ENCODE measurements at regions not wholly inside any gene's neighbourhood (a gene's known extent, or its start where the extent isn't known, plus 50 kb on each side); places are given as distances from the start of the nearest gene placed in this dataset.
A peak's percentile ranks its signal among the peaks of the same experiment; 100 is the strongest.

DNA sequence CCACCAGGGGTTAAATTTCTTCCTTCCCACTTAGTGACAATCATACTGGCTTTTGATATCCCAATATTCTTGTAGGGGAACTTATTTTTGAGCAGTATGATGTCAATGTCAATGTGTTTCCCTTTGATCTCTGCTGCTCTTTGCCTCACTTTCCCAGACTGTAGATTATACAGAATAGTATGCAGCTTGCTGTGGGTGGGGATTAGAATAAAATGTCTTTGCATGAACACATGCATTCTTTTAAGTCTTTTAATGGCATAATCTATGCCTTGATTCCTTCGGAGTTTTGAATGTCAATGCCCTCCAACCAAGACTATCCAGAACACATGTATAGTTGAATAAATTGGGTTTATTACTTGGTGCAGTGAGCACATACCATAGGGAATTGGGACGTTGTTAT, 125.5 kb downstream of the IL20RB start:
- peaks cover 17% of the 10 kb centered on the region for H3K27me3 ChIP-seq
- H3K4me3 ChIP-seq = no peak overlapping the region
- no peaks in the 10 kb centered on the region for H3K36me3 ChIP-seq
- no peak overlapping the region for H3K27ac ChIP-seq
- TF ChIP-seq, protein P1, sequence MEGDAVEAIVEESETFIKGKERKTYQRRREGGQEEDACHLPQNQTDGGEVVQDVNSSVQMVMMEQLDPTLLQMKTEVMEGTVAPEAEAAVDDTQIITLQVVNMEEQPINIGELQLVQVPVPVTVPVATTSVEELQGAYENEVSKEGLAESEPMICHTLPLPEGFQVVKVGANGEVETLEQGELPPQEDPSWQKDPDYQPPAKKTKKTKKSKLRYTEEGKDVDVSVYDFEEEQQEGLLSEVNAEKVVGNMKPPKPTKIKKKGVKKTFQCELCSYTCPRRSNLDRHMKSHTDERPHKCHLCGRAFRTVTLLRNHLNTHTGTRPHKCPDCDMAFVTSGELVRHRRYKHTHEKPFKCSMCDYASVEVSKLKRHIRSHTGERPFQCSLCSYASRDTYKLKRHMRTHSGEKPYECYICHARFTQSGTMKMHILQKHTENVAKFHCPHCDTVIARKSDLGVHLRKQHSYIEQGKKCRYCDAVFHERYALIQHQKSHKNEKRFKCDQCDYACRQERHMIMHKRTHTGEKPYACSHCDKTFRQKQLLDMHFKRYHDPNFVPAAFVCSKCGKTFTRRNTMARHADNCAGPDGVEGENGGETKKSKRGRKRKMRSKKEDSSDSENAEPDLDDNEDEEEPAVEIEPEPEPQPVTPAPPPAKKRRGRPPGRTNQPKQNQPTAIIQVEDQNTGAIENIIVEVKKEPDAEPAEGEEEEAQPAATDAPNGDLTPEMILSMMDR (IDR thresholded peaks at IDR 0.05) = no peak
- no peak for TF ChIP-seq POLR2AphosphoS5 (IDR thresholded peaks at IDR 0.05)
- TF ChIP-seq POLR2A (IDR thresholded peaks at IDR 0.05) = no peak
- no peak for TF ChIP-seq EP300 (IDR thresholded peaks at IDR 0.05)
- no peak for ATAC-seq
- H3K9me3 ChIP-seq = no peaks in the 10 kb centered on the region
- H3K4me1 ChIP-seq = no peaks in the 10 kb centered on the region
- 69 to 83% methylated on average over 2 of the region's 2 CpGs for WGBS, 2 donors (ENCODE audit: low coverage in 1 of 2)

GRCh38 chr3:137084586-137084985, 126.8 kb downstream of the IL20RB start:
- H3K9me3 ChIP-seq = no peaks in the 10 kb centered on the region
- ATAC-seq = no peak
- no peaks in the 10 kb centered on the region for H3K36me3 ChIP-seq
- H3K27me3 ChIP-seq = peaks cover 13% of the 10 kb centered on the region
- no peak overlapping the region for H3K27ac ChIP-seq
- WGBS, 2 donors (ENCODE audit: low coverage in 1 of 2) = 70 to 100% methylated on average over 1 to 4 of the region's 4 CpGs
- no peaks in the 10 kb centered on the region for H3K4me1 ChIP-seq
- no peak overlapping the region for H3K4me3 ChIP-seq
- TF ChIP-seq POLR2AphosphoS5 (IDR thresholded peaks at IDR 0.05) (no peak), POLR2A (IDR thresholded peaks at IDR 0.05) (no peak), EP300 (IDR thresholded peaks at IDR 0.05) (no peak)
- TF ChIP-seq, protein P1 (IDR thresholded peaks at IDR 0.05) = no peak

GRCh38 chr3:137097386-137097785, 139.6 kb downstream of the IL20RB start:
- WGBS, 2 donors (ENCODE audit: low coverage in 1 of 2) = 46 to 50% methylated on average over 2 to 3 of the region's 3 CpGs
- no peak overlapping the region for H3K4me3 ChIP-seq

GRCh38 chr3:137097852-137098251, 140.1 kb downstream of the IL20RB start:
- no peak overlapping the region for H3K4me3 ChIP-seq
- 67 to 90% methylated on average over 5 of the region's 5 CpGs for WGBS, 2 donors (ENCODE audit: low coverage in 1 of 2)
- H3K36me3 ChIP-seq = no peaks in the 10 kb centered on the region
- peaks cover 18% of the 10 kb centered on the region for H3K27me3 ChIP-seq
- TF ChIP-seq, protein P1 (IDR thresholded peaks at IDR 0.05) = no peak
- TF ChIP-seq POLR2A (IDR thresholded peaks at IDR 0.05) (no peak), POLR2AphosphoS5 (IDR thresholded peaks at IDR 0.05) (no peak), EP300 (IDR thresholded peaks at IDR 0.05) (no peak)
- peaks cover 0 to 4% (median 0%) of the 10 kb centered on the region in 3 donors for H3K9me3 ChIP-seq
- H3K4me1 ChIP-seq = no peaks in the 10 kb centered on the region
- H3K27ac ChIP-seq = no peak overlapping the region
- no peak for ATAC-seq

More at GRCh38 chr3:137097386-137097785, 139.6 kb downstream of the IL20RB start:
- Histone ChIP-seq H3K27me3 (peaks cover 18% of the 10 kb centered on the region), H3K4me1 (no peaks in the 10 kb centered on the region), H3K9me3 (peaks cover 0 to 4% (median 0%) of the 10 kb centered on the region in 3 donors), H3K27ac (no peak overlapping the region), H3K36me3 (no peaks in the 10 kb centered on the region)
- no peak for ATAC-seq
- no peak for TF ChIP-seq POLR2AphosphoS5 (IDR thresholded peaks at IDR 0.05)
- TF ChIP-seq POLR2A (IDR thresholded peaks at IDR 0.05) = no peak
- no peak for TF ChIP-seq EP300 (IDR thresholded peaks at IDR 0.05)

GRCh38 chr3:137099364-137100219, 141.8 kb downstream of the IL20RB start:
- peaks cover 0 to 4% (median 0%) of the 10 kb centered on the region in 3 donors for H3K9me3 ChIP-seq
- no peak for TF ChIP-seq EP300 (IDR thresholded peaks at IDR 0.05)
- no peak for TF ChIP-seq POLR2AphosphoS5 (IDR thresholded peaks at IDR 0.05)
- TF ChIP-seq, protein P1 (IDR thresholded peaks at IDR 0.05) = no peak
- TF ChIP-seq POLR2A (IDR thresholded peaks at IDR 0.05) = no peak
- no peak overlapping the region for H3K4me3 ChIP-seq
- H3K27me3 ChIP-seq = peaks cover 18% of the 10 kb centered on the region
- H3K4me1 ChIP-seq = no peaks in the 10 kb centered on the region
- no peak overlapping the region for H3K27ac ChIP-seq
- no peaks in the 10 kb centered on the region for H3K36me3 ChIP-seq
- 57 to 64% methylated on average over 3 of the region's 3 CpGs for WGBS, 2 donors (ENCODE audit: low coverage in 1 of 2)
- ATAC-seq = peak; percentile 66

Measured in gastroesophageal sphincter (tissue), 4 donors.